SJCRH30 (cell line): ENCODE measurements at regions not wholly inside any gene's neighbourhood (a gene's known extent, or its start where the extent isn't known, plus 50 kb on each side); places are given as distances from the start of the nearest gene placed in this dataset.

Experiments
- DNase-seq, 2 experiments: peaks; one replicate each; pipeline ENCODE4 v3.0.0-alpha.2; 2015 to 2020
- H3K27ac ChIP-seq: fragments of 250-450 bp; sonication (Bioruptor Pico); 2 replicates; pipeline ENCODE4 v1.5.1; 2020; ENCODE audit warnings: mild to moderate bottlenecking, moderate library complexity
- H3K27me3 ChIP-seq: fragments of 250-450 bp; sonication (Bioruptor Pico); 2 replicates; pipeline ENCODE4 v1.5.1; 2020; ENCODE audit warnings: mild to moderate bottlenecking, moderate library complexity
- H3K36me3 ChIP-seq: fragments of 250-450 bp; sonication (Bioruptor Pico); 2 replicates; pipeline ENCODE4 v1.5.1; 2020; ENCODE audit warnings: mild to moderate bottlenecking, moderate library complexity
- H3K4me1 ChIP-seq: fragments of 250-450 bp; sonication (Bioruptor Pico); 2 replicates; pipeline ENCODE4 v1.5.1; 2020; ENCODE audit warnings: mild to moderate bottlenecking, moderate library complexity
- H3K4me3 ChIP-seq: fragments of 250-450 bp; sonication (Bioruptor Pico); 2 replicates; pipeline ENCODE4 v1.5.1; 2020; ENCODE audit warnings: mild to moderate bottlenecking, moderate library complexity
- H3K9me3 ChIP-seq: fragments of 250-450 bp; sonication (Bioruptor Pico); replicated peaks from 2 replicates; pipeline ENCODE4 v1.5.1; 2020; ENCODE audit warnings: mild to moderate bottlenecking, moderate library complexity

DNA sequence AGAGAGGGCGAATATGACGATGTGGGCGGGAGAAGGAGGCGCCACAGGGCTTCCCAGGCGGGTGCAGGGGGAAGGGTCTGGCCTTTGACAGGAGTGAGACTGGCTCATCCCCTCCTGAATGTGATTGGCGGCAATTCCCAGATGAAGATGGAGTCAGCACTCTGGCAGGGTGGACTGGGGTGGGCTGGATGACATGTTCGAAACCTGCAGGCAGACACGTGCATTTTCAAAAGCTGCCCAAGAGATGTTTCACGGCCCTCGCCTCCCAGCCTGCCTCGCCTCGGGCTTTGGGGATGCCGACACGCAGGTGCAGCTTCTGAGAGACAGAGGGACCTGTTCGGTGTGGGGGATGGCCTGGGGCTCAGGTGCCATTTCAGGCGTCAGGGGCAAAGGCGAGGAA lies 66.8 kb upstream of the AFDN start:
- Histone ChIP-seq H3K27ac (no peak overlapping the region), H3K4me1 (no peaks in the 10 kb centered on the region), H3K27me3 (peaks cover 30% of the 10 kb centered on the region), H3K36me3 (no peaks in the 10 kb centered on the region), H3K9me3 (no peaks in the 10 kb centered on the region), H3K4me3 (no peak overlapping the region)
- no peak for DNase-seq

DNA sequence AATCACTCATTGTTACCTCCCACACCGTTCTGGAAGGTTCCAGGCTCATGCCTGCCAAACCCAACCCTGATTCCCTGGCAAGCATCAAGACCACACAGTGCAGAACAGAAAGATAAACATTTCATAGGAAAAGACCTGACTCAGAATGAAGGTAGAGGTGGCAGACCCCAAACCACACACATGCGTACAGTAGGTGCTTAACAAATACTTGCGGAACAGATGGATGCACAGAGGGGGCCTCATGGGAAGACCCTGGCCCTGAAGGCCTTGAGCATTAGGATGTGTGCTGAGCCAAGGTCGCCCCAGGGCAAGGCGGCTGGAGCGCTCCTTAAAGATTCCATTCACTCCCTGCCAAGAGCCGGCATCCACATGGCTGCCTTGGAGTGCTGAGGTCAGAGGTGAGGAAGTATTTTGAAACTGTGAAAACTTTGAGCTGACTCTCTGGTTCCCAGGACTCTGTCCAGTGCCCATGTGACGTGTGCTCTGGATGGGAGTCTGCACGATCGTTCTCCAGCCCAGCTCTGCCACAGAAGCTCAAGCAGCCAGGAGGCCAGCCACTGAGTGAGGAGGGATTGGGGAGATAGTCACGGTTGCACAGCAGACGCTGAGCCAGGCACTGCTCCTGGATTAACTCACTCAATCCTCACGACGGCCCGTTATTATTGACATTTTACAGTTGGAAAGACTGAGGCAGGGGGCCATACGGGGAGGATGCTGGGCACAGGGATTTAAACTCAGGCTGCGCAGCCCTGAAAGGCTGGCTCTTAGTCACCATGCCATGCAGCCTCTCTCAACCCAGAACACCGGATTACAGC lies 65.5 kb upstream of the AFDN start:
- Histone ChIP-seq H3K9me3 (no peaks in the 10 kb centered on the region), H3K27ac (no peak overlapping the region), H3K36me3 (no peaks in the 10 kb centered on the region), H3K27me3 (peaks cover 33% of the 10 kb centered on the region), H3K4me3 (no peak overlapping the region), H3K4me1 (no peaks in the 10 kb centered on the region)
- no peak for DNase-seq

- Histone ChIP-seq H3K9me3 (no peaks in the 10 kb centered on the region), H3K27me3 (peaks cover 36% of the 10 kb centered on the region), H3K27ac (no peak overlapping the region), H3K4me1 (no peaks in the 10 kb centered on the region), H3K36me3 (no peaks in the 10 kb centered on the region), H3K4me3 (no peak overlapping the region)
- no peak for DNase-seq
Measured at GRCh38 chr6:167761794-167762258, 64.9 kb upstream of the AFDN start.

GRCh38 chr6:167762259-167762962 lies 64.3 kb upstream of the AFDN start:
- H3K36me3 ChIP-seq: no peaks in the 10 kb centered on the region
- H3K4me1 ChIP-seq: no peaks in the 10 kb centered on the region
- H3K9me3 ChIP-seq: no peaks in the 10 kb centered on the region
- no peak overlapping the region for H3K4me3 ChIP-seq
- H3K27ac ChIP-seq: no peak overlapping the region
- DNase-seq: no peak
- H3K27me3 ChIP-seq: peaks cover 36% of the 10 kb centered on the region

GRCh38 chr6:167763056-167763944 lies 63.4 kb upstream of the AFDN start:
- no peaks in the 10 kb centered on the region for H3K9me3 ChIP-seq
- DNase-seq: no peak
- peaks cover 36% of the 10 kb centered on the region for H3K27me3 ChIP-seq
- H3K27ac ChIP-seq: no peak overlapping the region
- no peaks in the 10 kb centered on the region for H3K36me3 ChIP-seq
- H3K4me1 ChIP-seq: no peaks in the 10 kb centered on the region
- H3K4me3 ChIP-seq: no peak overlapping the region

DNA sequence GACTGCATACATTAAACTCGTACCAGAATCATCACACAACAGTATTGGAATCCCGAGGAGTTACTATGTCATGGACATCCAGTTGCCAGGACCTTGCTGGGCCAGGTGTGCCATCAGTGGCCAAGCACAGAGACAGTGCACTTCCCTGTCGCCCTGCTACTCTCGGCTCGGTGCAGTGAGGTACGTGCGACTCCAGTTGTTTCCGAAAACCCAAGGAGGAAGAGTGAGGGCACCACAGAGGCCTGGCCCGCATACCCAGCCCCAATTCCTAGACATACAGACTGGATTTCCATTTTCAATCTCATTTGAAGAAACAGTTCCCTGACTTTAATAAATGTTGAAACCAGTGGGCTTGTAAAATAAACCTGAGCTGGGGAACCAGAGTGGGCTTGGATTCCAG lies 62.5 kb upstream of the AFDN start:
- Histone ChIP-seq H3K27ac (no peak overlapping the region), H3K36me3 (no peaks in the 10 kb centered on the region), H3K4me3 (no peak overlapping the region), H3K27me3 (peaks cover 36% of the 10 kb centered on the region), H3K9me3 (no peaks in the 10 kb centered on the region), H3K4me1 (no peaks in the 10 kb centered on the region)
- no peak for DNase-seq

DNA sequence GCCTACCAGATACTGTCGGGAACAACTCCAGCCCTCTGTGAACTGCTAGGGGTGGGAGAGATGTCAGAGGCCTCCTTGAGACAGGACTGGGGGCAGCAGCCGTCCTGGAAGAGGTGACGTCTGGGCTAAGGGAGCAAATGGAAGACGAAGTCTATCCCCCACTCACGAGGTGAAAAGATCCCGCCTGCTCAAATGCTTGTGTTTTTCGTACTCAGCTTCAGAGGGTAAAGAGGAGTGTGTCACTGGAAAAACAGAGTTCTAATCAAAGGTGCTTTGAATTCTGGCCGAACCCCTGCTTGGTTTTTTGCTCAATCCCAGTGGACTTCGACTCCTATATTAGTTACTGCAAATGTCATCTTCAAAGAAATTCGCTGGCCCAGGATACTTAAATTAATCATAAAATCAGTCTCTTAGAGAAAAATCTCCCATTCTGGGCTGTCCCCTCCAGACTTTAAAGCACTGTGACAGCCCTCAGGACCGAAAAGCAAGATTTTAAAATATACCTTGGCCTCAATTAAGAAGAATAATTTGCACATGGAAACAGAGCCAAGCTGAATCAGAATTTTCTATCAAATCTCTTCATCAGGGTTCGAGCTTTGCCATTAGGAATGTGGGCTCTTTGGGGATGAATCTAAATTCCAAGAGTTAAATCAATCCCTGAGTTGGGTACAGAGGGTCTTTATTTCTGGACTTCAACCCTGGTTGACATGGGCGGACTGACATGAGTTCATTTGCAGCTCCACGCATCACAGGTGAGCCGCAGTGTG lies 61.8 kb upstream of the AFDN start:
- no peak for DNase-seq
- Histone ChIP-seq H3K27me3 (peaks cover 36% of the 10 kb centered on the region), H3K27ac (no peak overlapping the region), H3K36me3 (no peaks in the 10 kb centered on the region), H3K4me3 (no peak overlapping the region), H3K4me1 (no peaks in the 10 kb centered on the region), H3K9me3 (no peaks in the 10 kb centered on the region)

- Histone ChIP-seq H3K27ac (no peak overlapping the region), H3K9me3 (no peaks in the 10 kb centered on the region), H3K36me3 (no peaks in the 10 kb centered on the region), H3K27me3 (peaks cover 27% of the 10 kb centered on the region), H3K4me3 (no peak overlapping the region), H3K4me1 (no peaks in the 10 kb centered on the region)
- no peak for DNase-seq
Measured at GRCh38 chr6:167766986-167767714, 59.6 kb upstream of the AFDN start.

DNA sequence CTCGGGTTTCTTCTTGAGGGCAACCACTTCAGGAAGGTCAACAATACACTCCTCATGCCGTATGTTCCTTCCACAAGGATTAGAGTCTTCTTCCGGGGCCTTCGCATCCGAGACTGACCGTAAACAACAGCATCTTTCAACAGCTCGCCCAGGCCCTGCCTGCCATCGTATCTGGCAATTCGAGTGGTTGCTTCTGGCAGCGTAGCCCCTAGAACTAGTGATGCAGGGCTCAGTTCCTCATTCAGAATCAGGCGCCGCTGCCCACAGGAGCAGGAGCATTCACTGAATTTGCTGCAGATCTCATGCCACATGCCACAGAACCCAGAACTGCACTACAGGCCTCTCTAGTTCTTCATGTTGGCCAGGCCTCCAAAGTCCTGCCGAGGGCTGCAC lies 59.0 kb upstream of the AFDN start:
- Histone ChIP-seq H3K4me3 (no peak overlapping the region), H3K9me3 (no peaks in the 10 kb centered on the region), H3K27ac (no peak overlapping the region), H3K4me1 (no peaks in the 10 kb centered on the region), H3K27me3 (peaks cover 21% of the 10 kb centered on the region), H3K36me3 (no peaks in the 10 kb centered on the region)
- no peak for DNase-seq

DNA sequence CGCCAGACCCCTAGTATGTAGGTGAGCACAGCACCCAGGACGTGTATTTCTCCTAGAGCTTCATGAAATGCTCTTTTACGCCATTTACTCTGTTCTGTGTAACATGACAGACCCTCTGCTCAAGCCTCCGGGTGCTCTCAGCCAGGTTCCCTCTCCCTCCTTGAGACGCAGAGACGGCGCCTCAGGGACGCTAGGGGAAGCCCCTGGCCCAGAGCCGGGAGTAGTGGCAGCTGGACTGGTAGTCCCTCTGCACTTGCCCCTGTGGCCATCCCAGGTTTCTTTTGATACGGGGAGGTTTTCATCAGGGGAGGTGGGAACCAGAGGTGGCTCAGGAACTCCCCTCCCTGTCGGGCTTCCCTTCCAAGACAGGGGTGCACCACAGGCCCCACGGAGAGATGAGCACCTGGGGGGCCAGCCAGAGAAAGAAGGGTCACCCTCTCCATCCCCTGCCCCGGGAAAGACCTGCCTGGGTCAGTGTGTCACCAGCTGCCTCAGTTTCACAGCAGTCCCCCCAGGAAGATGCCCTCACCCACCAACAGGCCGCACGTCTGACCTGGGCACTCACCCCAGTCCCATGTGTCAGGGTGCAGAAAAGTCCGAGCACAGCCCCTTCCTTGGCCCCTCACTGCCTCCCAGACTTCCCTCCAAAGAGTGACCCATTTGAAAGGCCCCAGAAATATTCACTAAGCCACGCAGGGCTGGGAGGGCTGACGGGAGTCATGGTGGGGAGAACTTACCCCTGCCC lies 58.1 kb upstream of the AFDN start:
- peaks cover 14% of the 10 kb centered on the region; the same call in 1 of the 2 replicates for H3K27me3 ChIP-seq
- no peaks in the 10 kb centered on the region for H3K36me3 ChIP-seq
- no peak overlapping the region for H3K4me3 ChIP-seq
- DNase-seq: no peak
- no peak overlapping the region for H3K27ac ChIP-seq
- no peaks in the 10 kb centered on the region for H3K4me1 ChIP-seq
- H3K9me3 ChIP-seq: no peaks in the 10 kb centered on the region

GRCh38 chr6:167769408-167770190 lies 57.1 kb upstream of the AFDN start:
- Histone ChIP-seq H3K4me3 (no peak overlapping the region), H3K36me3 (no peaks in the 10 kb centered on the region), H3K27ac (no peak overlapping the region), H3K4me1 (no peaks in the 10 kb centered on the region), H3K27me3 (peaks cover 9% of the 10 kb centered on the region; the same call in 1 of the 2 replicates), H3K9me3 (no peaks in the 10 kb centered on the region)
- DNase-seq: no peak

- no peaks in the 10 kb centered on the region for H3K36me3 ChIP-seq
- no peak for DNase-seq
- no peak overlapping the region for H3K27ac ChIP-seq
- H3K4me3 ChIP-seq: no peak overlapping the region
- H3K4me1 ChIP-seq: no peaks in the 10 kb centered on the region
- peaks cover 2% of the 10 kb centered on the region; the same call in 1 of the 2 replicates for H3K27me3 ChIP-seq
- no peaks in the 10 kb centered on the region for H3K9me3 ChIP-seq
Measured at GRCh38 chr6:167770291-167770955, 56.3 kb upstream of the AFDN start.
